ENCODE measurements at regions not wholly inside any gene's neighbourhood (a gene's known extent, or its start where the extent isn't known, plus 50 kb on each side); places are given as distances from the start of the nearest gene placed in this dataset.

DNA sequence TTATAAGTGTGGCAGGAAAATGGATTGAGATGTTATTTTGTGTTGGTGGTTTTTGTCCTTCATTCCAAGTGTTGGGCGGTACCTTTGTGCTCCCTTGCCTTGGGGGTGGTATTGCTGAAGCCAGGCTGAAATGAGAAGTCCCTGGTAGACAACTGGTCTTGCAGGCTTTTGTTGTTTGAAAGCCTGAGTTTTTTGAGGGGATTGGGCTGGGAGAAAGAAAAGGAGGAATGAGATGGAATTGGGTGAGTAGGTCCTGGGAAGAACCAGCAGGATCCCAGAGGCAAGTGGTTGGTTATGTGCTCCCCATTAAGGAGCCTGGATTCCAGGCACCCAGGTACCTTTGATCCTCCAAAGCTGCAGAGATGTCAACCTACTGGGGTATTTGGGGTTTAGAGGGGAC is 93.7 kb upstream of the SLC2A1 start:
- ChIA-PET CTCF (interaction anchor here (1.1 to 1.3 kb wide), 2 partner anchors 8 to 129 kb away, joined by 3 to 4 read pairs; no protein-coding TSS in a partner anchor), POLR2A (no interaction called here)
- no peaks in the 10 kb centered on the region for H3K9me3 ChIP-seq
- WGBS (ENCODE audit: missing lambda C conversion rate) = 96% methylated on average over 1 of the region's 1 CpG
- TF ChIP-seq MYC (IDR thresholded peaks at IDR 0.05; ENCODE audit: borderline replicate concordance, low read length) (no peak), EP300 (IDR thresholded peaks at IDR 0.05) (no peak), MAFK (IDR thresholded peaks at IDR 0.05; ENCODE audit: partially characterized antibody) (no peak), RARB (CRISPR knock-in tag; IDR thresholded peaks at IDR 0.05) (no peak), KDM1A (IDR thresholded peaks at IDR 0.05; ENCODE audit: low read depth) (no peak), MAZ (IDR thresholded peaks at IDR 0.05; ENCODE audit: borderline replicate concordance, low read depth, low read length) (no peak), FOSL2 (IDR thresholded peaks at IDR 0.05) (no peak), FOSL2 (CRISPR knock-in tag; IDR thresholded peaks at IDR 0.05) (no peak), CEBPB (IDR thresholded peaks at IDR 0.05) (no peak), POLR2A (IDR thresholded peaks at IDR 0.05; ENCODE audit: low read length) (no peak), CHD4 (IDR thresholded peaks at IDR 0.05; ENCODE audit: borderline replicate concordance) (no peak), NFE2L2 (conservative IDR thresholded peaks at IDR 0.05; ENCODE audit: low read length) (no peak), CHD2 (IDR thresholded peaks at IDR 0.05; ENCODE audit: low read length, partially characterized antibody) (no peak), RNF2 (IDR thresholded peaks at IDR 0.05; ENCODE audit: borderline replicate concordance, low read depth) (no peak), ZNF302 (CRISPR knock-in tag; IDR thresholded peaks at IDR 0.05) (no peak), ZFP36 (IDR thresholded peaks at IDR 0.05; ENCODE audit: borderline replicate concordance, partially characterized antibody) (no peak)
- TF ChIP-seq, protein P1, sequence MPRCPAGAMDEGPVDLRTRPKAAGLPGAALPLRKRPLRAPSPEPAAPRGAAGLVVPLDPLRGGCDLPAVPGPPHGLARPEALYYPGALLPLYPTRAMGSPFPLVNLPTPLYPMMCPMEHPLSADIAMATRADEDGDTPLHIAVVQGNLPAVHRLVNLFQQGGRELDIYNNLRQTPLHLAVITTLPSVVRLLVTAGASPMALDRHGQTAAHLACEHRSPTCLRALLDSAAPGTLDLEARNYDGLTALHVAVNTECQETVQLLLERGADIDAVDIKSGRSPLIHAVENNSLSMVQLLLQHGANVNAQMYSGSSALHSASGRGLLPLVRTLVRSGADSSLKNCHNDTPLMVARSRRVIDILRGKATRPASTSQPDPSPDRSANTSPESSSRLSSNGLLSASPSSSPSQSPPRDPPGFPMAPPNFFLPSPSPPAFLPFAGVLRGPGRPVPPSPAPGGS (IDR thresholded peaks at IDR 0.05) = no peak
- TF ChIP-seq, protein P2, sequence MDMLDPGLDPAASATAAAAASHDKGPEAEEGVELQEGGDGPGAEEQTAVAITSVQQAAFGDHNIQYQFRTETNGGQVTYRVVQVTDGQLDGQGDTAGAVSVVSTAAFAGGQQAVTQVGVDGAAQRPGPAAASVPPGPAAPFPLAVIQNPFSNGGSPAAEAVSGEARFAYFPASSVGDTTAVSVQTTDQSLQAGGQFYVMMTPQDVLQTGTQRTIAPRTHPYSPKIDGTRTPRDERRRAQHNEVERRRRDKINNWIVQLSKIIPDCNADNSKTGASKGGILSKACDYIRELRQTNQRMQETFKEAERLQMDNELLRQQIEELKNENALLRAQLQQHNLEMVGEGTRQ (IDR thresholded peaks at IDR 0.05) = no peak
- TF ChIP-seq, protein P3, sequence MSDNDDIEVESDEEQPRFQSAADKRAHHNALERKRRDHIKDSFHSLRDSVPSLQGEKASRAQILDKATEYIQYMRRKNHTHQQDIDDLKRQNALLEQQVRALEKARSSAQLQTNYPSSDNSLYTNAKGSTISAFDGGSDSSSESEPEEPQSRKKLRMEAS (IDR thresholded peaks at IDR 0.05) = no peak
- TF ChIP-seq, protein P4, sequence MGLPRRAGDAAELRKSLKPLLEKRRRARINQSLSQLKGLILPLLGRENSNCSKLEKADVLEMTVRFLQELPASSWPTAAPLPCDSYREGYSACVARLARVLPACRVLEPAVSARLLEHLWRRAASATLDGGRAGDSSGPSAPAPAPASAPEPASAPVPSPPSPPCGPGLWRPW (IDR thresholded peaks at IDR 0.05) = no peak
- no peak for ATAC-seq
- H3K4me1 ChIP-seq = 0 out of 3 replicates have a peak, but pooled peaks cover 6% of the 10 kb centered on the region
- no peak overlapping the region for H3K4me2 ChIP-seq
- no peak overlapping the region for H3K4me3 ChIP-seq
- DNase-seq (ENCODE audit: low read depth in 1 of 2, low spot score in 1 of 2) = no peak
- no peak for FAIRE-seq
- no peak overlapping the region for H3K27ac ChIP-seq

DNA sequence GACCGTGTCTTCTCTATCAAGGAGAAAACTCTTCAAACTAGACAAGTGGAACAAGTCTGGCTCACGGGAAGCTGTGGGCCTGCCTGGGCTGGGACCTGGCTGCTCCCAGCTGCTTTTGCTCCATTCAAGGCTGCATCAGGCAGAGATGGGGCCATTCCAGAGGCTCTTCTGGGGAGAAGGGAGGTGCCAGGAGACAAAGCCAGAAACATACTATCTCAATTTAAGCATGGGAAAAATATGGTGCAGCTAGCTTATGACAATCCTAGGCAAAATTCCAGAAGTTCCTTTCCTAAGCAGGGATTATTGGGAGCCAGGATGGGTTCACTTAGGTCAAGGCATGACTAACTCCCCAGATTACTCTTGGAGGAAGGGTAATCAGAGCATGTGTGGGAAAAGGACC is 90.8 kb upstream of the SLC2A1 start:
- Histone ChIP-seq H3K27ac (no peak overlapping the region), H3K9me3 (no peaks in the 10 kb centered on the region), H3K4me3 (no peak overlapping the region), H3K4me2 (no peak overlapping the region), H3K4me1 (0 out of 3 replicates have a peak, but pooled peaks cover 6% of the 10 kb centered on the region)
- TF ChIP-seq CHD2 (IDR thresholded peaks at IDR 0.05; ENCODE audit: low read length, partially characterized antibody) = no peak
- TF ChIP-seq KDM5A (IDR thresholded peaks at IDR 0.05) = no peak
- TF ChIP-seq HOXB5 (CRISPR knock-in tag; IDR thresholded peaks at IDR 0.05) = no peak
- no peak for TF ChIP-seq EHMT2 (IDR thresholded peaks at IDR 0.05; ENCODE audit: low read depth)
- TF ChIP-seq FOXS1 (CRISPR knock-in tag; IDR thresholded peaks at IDR 0.05) = no peak
- no peak for TF ChIP-seq FOSL2 (IDR thresholded peaks at IDR 0.05)
- TF ChIP-seq FOSL2 (CRISPR knock-in tag; IDR thresholded peaks at IDR 0.05) = no peak
- no peak for TF ChIP-seq MYC (IDR thresholded peaks at IDR 0.05; ENCODE audit: borderline replicate concordance, low read length)
- no peak for TF ChIP-seq FOSB (CRISPR knock-in tag; IDR thresholded peaks at IDR 0.05)
- no peak for TF ChIP-seq CEBPB (IDR thresholded peaks at IDR 0.05)
- TF ChIP-seq EHF (CRISPR knock-in tag; IDR thresholded peaks at IDR 0.05) = no peak
- TF ChIP-seq, protein P5, sequence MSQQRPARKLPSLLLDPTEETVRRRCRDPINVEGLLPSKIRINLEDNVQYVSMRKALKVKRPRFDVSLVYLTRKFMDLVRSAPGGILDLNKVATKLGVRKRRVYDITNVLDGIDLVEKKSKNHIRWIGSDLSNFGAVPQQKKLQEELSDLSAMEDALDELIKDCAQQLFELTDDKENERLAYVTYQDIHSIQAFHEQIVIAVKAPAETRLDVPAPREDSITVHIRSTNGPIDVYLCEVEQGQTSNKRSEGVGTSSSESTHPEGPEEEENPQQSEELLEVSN (IDR thresholded peaks at IDR 0.05; ENCODE audit: borderline replicate concordance, low read depth) = no peak
- TF ChIP-seq, protein P6, sequence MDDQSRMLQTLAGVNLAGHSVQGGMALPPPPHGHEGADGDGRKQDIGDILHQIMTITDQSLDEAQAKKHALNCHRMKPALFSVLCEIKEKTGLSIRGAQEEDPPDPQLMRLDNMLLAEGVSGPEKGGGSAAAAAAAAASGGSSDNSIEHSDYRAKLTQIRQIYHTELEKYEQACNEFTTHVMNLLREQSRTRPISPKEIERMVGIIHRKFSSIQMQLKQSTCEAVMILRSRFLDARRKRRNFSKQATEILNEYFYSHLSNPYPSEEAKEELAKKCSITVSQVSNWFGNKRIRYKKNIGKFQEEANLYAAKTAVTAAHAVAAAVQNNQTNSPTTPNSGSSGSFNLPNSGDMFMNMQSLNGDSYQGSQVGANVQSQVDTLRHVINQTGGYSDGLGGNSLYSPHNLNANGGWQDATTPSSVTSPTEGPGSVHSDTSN (IDR thresholded peaks at IDR 0.05) = no peak
- no peak for TF ChIP-seq HEYL (CRISPR knock-in tag; IDR thresholded peaks at IDR 0.05)
- TF ChIP-seq, protein P7, sequence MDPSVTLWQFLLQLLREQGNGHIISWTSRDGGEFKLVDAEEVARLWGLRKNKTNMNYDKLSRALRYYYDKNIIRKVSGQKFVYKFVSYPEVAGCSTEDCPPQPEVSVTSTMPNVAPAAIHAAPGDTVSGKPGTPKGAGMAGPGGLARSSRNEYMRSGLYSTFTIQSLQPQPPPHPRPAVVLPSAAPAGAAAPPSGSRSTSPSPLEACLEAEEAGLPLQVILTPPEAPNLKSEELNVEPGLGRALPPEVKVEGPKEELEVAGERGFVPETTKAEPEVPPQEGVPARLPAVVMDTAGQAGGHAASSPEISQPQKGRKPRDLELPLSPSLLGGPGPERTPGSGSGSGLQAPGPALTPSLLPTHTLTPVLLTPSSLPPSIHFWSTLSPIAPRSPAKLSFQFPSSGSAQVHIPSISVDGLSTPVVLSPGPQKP (IDR thresholded peaks at IDR 0.05; ENCODE audit: low read depth, low read length) = no peak
- TF ChIP-seq PHF8 (IDR thresholded peaks at IDR 0.05; ENCODE audit: borderline replicate concordance, low read depth) = no peak
- no peak for TF ChIP-seq KDM1A (IDR thresholded peaks at IDR 0.05; ENCODE audit: low read depth)
- TF ChIP-seq SMC3 (IDR thresholded peaks at IDR 0.05) = no peak
- no peak for TF ChIP-seq ZC3H11A (IDR thresholded peaks at IDR 0.05)
- TF ChIP-seq CBX2 (IDR thresholded peaks at IDR 0.05; ENCODE audit: borderline replicate concordance, low read depth) = no peak
- no peak for TF ChIP-seq NPAS2 (CRISPR knock-in tag; IDR thresholded peaks at IDR 0.05; ENCODE audit: borderline replicate concordance)
- POLR2A ChIA-PET = no interaction called here
- DNase-seq (ENCODE audit: low read depth in 1 of 2, low spot score in 1 of 2) = no peak
- WGBS (ENCODE audit: missing lambda C conversion rate) = 92% methylated on average over 2 of the region's 2 CpGs
- ATAC-seq = no peak
- no peak for FAIRE-seq
- CTCF ChIA-PET = no interaction called here
